GM12878 (cell line): ENCODE measurements at regions not wholly inside any gene's neighbourhood (a gene's known extent, or its start where the extent isn't known, plus 50 kb on each side); places are given as distances from the start of the nearest gene placed in this dataset.
"Not testable (repeated sequence)": the region's sequence is repeated elsewhere in the genome, so short reads cannot be mapped to it uniquely, and the experiment has no call there.

Source experiments
- CEBPZ ChIP-seq: fragments of 150-350 bp; IDR thresholded peaks from 2 replicates; pipeline ENCODE4 v1.6.1; 2016; ENCODE audit warnings: low read depth, low read length
- CTCF ChIP-seq, 3 experiments: IDR thresholded peaks in 2 of 3; conservative IDR thresholded peaks in 1 of 3; 2 replicates each; pipeline ENCODE4 v1.5.1; 2011; ENCODE audit warnings: low read depth in 3 of 3, low read length in 3 of 3, mild to moderate bottlenecking in 3 of 3, control low read depth in 2 of 3, moderate library complexity in 2 of 3, inconsistent platforms in 1 of 3, mixed read lengths in 1 of 3; ENCODE audit not compliant: control insufficient read depth in 2 of 3, insufficient read depth in 1 of 3; ENCODE audit errors: extremely low read depth in 1 of 3
- HDAC6 ChIP-seq: fragments of 200-600 bp; sonication (generic); IDR thresholded peaks from one replicate; pipeline ENCODE4 v1.8.0; 2017; ENCODE audit warnings: antibody characterized with exemption; ENCODE audit not compliant: unreplicated experiment
- POU2F2 ChIP-seq: IDR thresholded peaks from 3 replicates; pipeline ENCODE4 v1.6.1; 2011; ENCODE audit warnings: low read depth, mild to moderate bottlenecking, low read length, borderline replicate concordance
- SMAD1 ChIP-seq: fragments of 450-650 bp; IDR thresholded peaks from 2 replicates; pipeline ENCODE4 v1.6.1; 2018; ENCODE audit warnings: mild to moderate bottlenecking, low read depth; ENCODE audit not compliant: partially characterized antibody
- SRF ChIP-seq, 2 experiments: IDR thresholded peaks; 2 replicates each; pipeline ENCODE4 v1.6.1; 2011; ENCODE audit warnings: low read depth in 2 of 2, low read length in 2 of 2, mild to moderate bottlenecking in 1 of 2, moderate library complexity in 1 of 2
- ZNF274 ChIP-seq: IDR thresholded peaks from one replicate; pipeline ENCODE4 v1.8.0; 2011; ENCODE audit not compliant: insufficient read length, insufficient read depth

GRCh38 chr1:121080197-121080903, 103.8 kb downstream of the FAM72B start:
- TF ChIP-seq POU2F2; CEBPZ; SMAD1; HDAC6; CTCF (IDR thresholded peaks at IDR 0.05 in 2 of 3, conservative IDR thresholded peaks at IDR 0.05 in 1 of 3; ENCODE audit: control insufficient read depth in 2 of 3, extremely low read depth in 1 of 3, insufficient read depth in 1 of 3, low read depth in 3 of 3, low read length in 3 of 3); SRF (IDR thresholded peaks at IDR 0.05; ENCODE audit: low read depth in 2 of 2, low read length in 2 of 2); ZNF274: not testable (repeated sequence)
